CD4-positive, alpha-beta T cell treated with Interferon gamma for 1 hour (primary cell): ENCODE measurements at regions not wholly inside any gene's neighbourhood (a gene's known extent, or its start where the extent isn't known, plus 50 kb on each side); places are given as distances from the start of the nearest gene placed in this dataset.

ENCODE experiments used
- DNase-seq: peaks from one replicate; pipeline ENCODE4 v3.0.0-alpha.2; 2020

GRCh38 chr11:113579292-113579940 lies 104.2 kb upstream of the DRD2 start:
- DNase-seq, result no peak

- no peak for DNase-seq
Observed at GRCh38 chr11:113578715-113579250, 103.6 kb upstream of the DRD2 start.

- no peak for DNase-seq
Observed at GRCh38 chr11:113578033-113578380, 102.8 kb upstream of the DRD2 start.

- DNase-seq, result no peak
Observed at GRCh38 chr11:113577356-113578032, 102.3 kb upstream of the DRD2 start.

GRCh38 chr11:113574586-113574985 lies 99.4 kb upstream of the DRD2 start:
- DNase-seq, result no peak

- no peak for DNase-seq
Observed at GRCh38 chr11:113574171-113574570, 99.0 kb upstream of the DRD2 start.

GRCh38 chr11:113572136-113572735 lies 97.0 kb upstream of the DRD2 start:
- DNase-seq, result no peak

GRCh38 chr11:113571531-113571930 lies 96.3 kb upstream of the DRD2 start:
- no peak for DNase-seq

- DNase-seq, result no peak
Observed at GRCh38 chr11:113570906-113571305, 95.7 kb upstream of the DRD2 start.

- no peak for DNase-seq
Observed at GRCh38 chr11:113569391-113569790, 94.2 kb upstream of the DRD2 start.

- DNase-seq, result no peak
Observed at GRCh38 chr11:113568566-113568965, 93.4 kb upstream of the DRD2 start.

GRCh38 chr11:113567867-113568544 lies 92.8 kb upstream of the DRD2 start:
- no peak for DNase-seq

GRCh38 chr11:113567097-113567496 lies 91.9 kb upstream of the DRD2 start:
- no peak for DNase-seq

- no peak for DNase-seq
Observed at GRCh38 chr11:113564527-113565130, 89.4 kb upstream of the DRD2 start.

- no peak for DNase-seq
Observed at GRCh38 chr11:113563766-113564526, 88.7 kb upstream of the DRD2 start.

GRCh38 chr11:113562981-113563461 lies 87.8 kb upstream of the DRD2 start:
- no peak for DNase-seq

GRCh38 chr11:113562576-113562975 lies 87.4 kb upstream of the DRD2 start:
- DNase-seq, result no peak

- DNase-seq, result no peak
Observed at GRCh38 chr11:113557926-113558325, 82.7 kb upstream of the DRD2 start.

- DNase-seq, result no peak
Observed at GRCh38 chr11:113556036-113556435, 80.8 kb upstream of the DRD2 start.

- no peak for DNase-seq
Observed at GRCh38 chr11:113555071-113555619, 79.9 kb upstream of the DRD2 start.

GRCh38 chr11:113554526-113554925 lies 79.3 kb upstream of the DRD2 start:
- no peak for DNase-seq

GRCh38 chr11:113553915-113554314 lies 78.7 kb upstream of the DRD2 start:
- DNase-seq, result no peak
